ENCODE measurements at regions not wholly inside any gene's neighbourhood (a gene's known extent, or its start where the extent isn't known, plus 50 kb on each side); places are given as distances from the start of the nearest gene placed in this dataset.
"Not testable (repeated sequence)": the region's sequence is repeated elsewhere in the genome, so short reads cannot be mapped to it uniquely, and the experiment has no call there.

- Histone ChIP-seq H3K27me3 (ENCODE audit: insufficient read depth, low read length) (no peaks in the 10 kb centered on the region), H3K27ac (ENCODE audit: low read length) (no peak overlapping the region), H3K36me3 (ENCODE audit: insufficient read depth, low read depth, low read length) (no peaks in the 10 kb centered on the region), H3K4me1 (ENCODE audit: insufficient read depth, low read length) (peaks cover under 1% of the 10 kb centered on the region; the same call in 1 of the 2 replicates), H3K9me3 (ENCODE audit: insufficient read depth, low read depth, low read length) (peaks cover 10% of the 10 kb centered on the region), H3K4me3 (ENCODE audit: low read length) (no peak overlapping the region), H3K9ac (ENCODE audit: low read depth, low read length) (no peak overlapping the region)
Observed at GRCh38 chr7:145850636-145851035, 266.0 kb upstream of the CNTNAP2 start.

- H3K9me3 ChIP-seq (ENCODE audit: insufficient read depth, low read depth, low read length), result no peaks in the 10 kb centered on the region
Observed at GRCh38 chr7:145848691-145849090, 267.9 kb upstream of the CNTNAP2 start.

GRCh38 chr7:145845345-145845744, 271.3 kb upstream of the CNTNAP2 start:
- Histone ChIP-seq H3K27ac (ENCODE audit: low read length) (no peak overlapping the region), H3K36me3 (ENCODE audit: insufficient read depth, low read depth, low read length) (no peaks in the 10 kb centered on the region), H3K9ac (ENCODE audit: low read depth, low read length) (peak overlapping the region; percentile 39; the same call in 1 of the 2 replicates), H3K4me1 (ENCODE audit: insufficient read depth, low read length) (peaks cover 5% of the 10 kb centered on the region; the same call in 1 of the 2 replicates), H3K27me3 (ENCODE audit: insufficient read depth, low read length) (no peaks in the 10 kb centered on the region), H3K4me3 (ENCODE audit: low read length) (no peak overlapping the region), H3K9me3 (ENCODE audit: insufficient read depth, low read depth, low read length) (no peaks in the 10 kb centered on the region)

More at GRCh38 chr7:145848691-145849090, 267.9 kb upstream of the CNTNAP2 start:
- Histone ChIP-seq H3K27ac (ENCODE audit: low read length) (no peak overlapping the region), H3K9ac (ENCODE audit: low read depth, low read length) (no peak overlapping the region), H3K4me1 (ENCODE audit: insufficient read depth, low read length) (peaks cover 5% of the 10 kb centered on the region; the same call in 1 of the 2 replicates), H3K27me3 (ENCODE audit: insufficient read depth, low read length) (no peaks in the 10 kb centered on the region), H3K36me3 (ENCODE audit: insufficient read depth, low read depth, low read length) (no peaks in the 10 kb centered on the region), H3K4me3 (ENCODE audit: low read length) (no peak overlapping the region)

GRCh38 chr7:145839814-145840213, 276.8 kb upstream of the CNTNAP2 start:
- no peaks in the 10 kb centered on the region for H3K4me1 ChIP-seq (ENCODE audit: insufficient read depth, low read length)
- H3K9ac ChIP-seq (ENCODE audit: low read depth, low read length), result no peak overlapping the region
- H3K9me3 ChIP-seq (ENCODE audit: insufficient read depth, low read depth, low read length), result no peaks in the 10 kb centered on the region
- no peak overlapping the region for H3K4me3 ChIP-seq (ENCODE audit: low read length)
- no peak overlapping the region for H3K27ac ChIP-seq (ENCODE audit: low read length)
- no peaks in the 10 kb centered on the region for H3K36me3 ChIP-seq (ENCODE audit: insufficient read depth, low read depth, low read length)
- H3K27me3 ChIP-seq (ENCODE audit: insufficient read depth, low read length), result no peaks in the 10 kb centered on the region

GRCh38 chr7:145831616-145832206, 284.9 kb upstream of the CNTNAP2 start:
- no peak overlapping the region for H3K4me3 ChIP-seq (ENCODE audit: low read length)
- no peak overlapping the region for H3K9ac ChIP-seq (ENCODE audit: low read depth, low read length)
- no peaks in the 10 kb centered on the region for H3K27me3 ChIP-seq (ENCODE audit: insufficient read depth, low read length)
- no peaks in the 10 kb centered on the region for H3K4me1 ChIP-seq (ENCODE audit: insufficient read depth, low read length)
- H3K9me3 ChIP-seq (ENCODE audit: insufficient read depth, low read depth, low read length), result peaks cover 5% of the 10 kb centered on the region; the same call in 1 of the 2 replicates
- H3K36me3 ChIP-seq (ENCODE audit: insufficient read depth, low read depth, low read length), result no peaks in the 10 kb centered on the region
- no peak overlapping the region for H3K27ac ChIP-seq (ENCODE audit: low read length)

- Histone ChIP-seq H3K9me3 (ENCODE audit: insufficient read depth, low read depth, low read length) (no peaks in the 10 kb centered on the region), H3K4me3 (ENCODE audit: low read length) (no peak overlapping the region), H3K36me3 (ENCODE audit: insufficient read depth, low read depth, low read length) (no peaks in the 10 kb centered on the region), H3K27ac (ENCODE audit: low read length) (no peak overlapping the region), H3K9ac (ENCODE audit: low read depth, low read length) (no peak overlapping the region), H3K27me3 (ENCODE audit: insufficient read depth, low read length) (no peaks in the 10 kb centered on the region), H3K4me1 (ENCODE audit: insufficient read depth, low read length) (no peaks in the 10 kb centered on the region)
Observed at GRCh38 chr7:145817687-145818086, 298.9 kb upstream of the CNTNAP2 start.

- no peak overlapping the region for H3K4me3 ChIP-seq (ENCODE audit: low read length)
- H3K9ac ChIP-seq (ENCODE audit: low read depth, low read length), result no peak overlapping the region
- H3K27me3 ChIP-seq (ENCODE audit: insufficient read depth, low read length), result no peaks in the 10 kb centered on the region
- no peak overlapping the region for H3K27ac ChIP-seq (ENCODE audit: low read length)
- H3K4me1 ChIP-seq (ENCODE audit: insufficient read depth, low read length), result no peaks in the 10 kb centered on the region
- H3K36me3 ChIP-seq (ENCODE audit: insufficient read depth, low read depth, low read length), result no peaks in the 10 kb centered on the region
- no peaks in the 10 kb centered on the region for H3K9me3 ChIP-seq (ENCODE audit: insufficient read depth, low read depth, low read length)
Observed at GRCh38 chr7:145812218-145812617, 304.4 kb upstream of the CNTNAP2 start.

GRCh38 chr7:145805496-145805895, 311.1 kb upstream of the CNTNAP2 start:
- not testable (repeated sequence) for H3K27ac ChIP-seq (ENCODE audit: low read length); H3K4me3 ChIP-seq (ENCODE audit: low read length); H3K36me3 ChIP-seq (ENCODE audit: insufficient read depth, low read depth, low read length); H3K4me1 ChIP-seq (ENCODE audit: insufficient read depth, low read length); H3K27me3 ChIP-seq (ENCODE audit: insufficient read depth, low read length); H3K9me3 ChIP-seq (ENCODE audit: insufficient read depth, low read depth, low read length); H3K9ac ChIP-seq (ENCODE audit: low read depth, low read length)

GRCh38 chr7:145797507-145797906, 319.1 kb upstream of the CNTNAP2 start:
- Histone ChIP-seq H3K27me3 (ENCODE audit: insufficient read depth, low read length) (no peaks in the 10 kb centered on the region), H3K4me3 (ENCODE audit: low read length) (no peak overlapping the region), H3K27ac (ENCODE audit: low read length) (no peak overlapping the region), H3K4me1 (ENCODE audit: insufficient read depth, low read length) (no peaks in the 10 kb centered on the region), H3K9ac (ENCODE audit: low read depth, low read length) (no peak overlapping the region), H3K36me3 (ENCODE audit: insufficient read depth, low read depth, low read length) (no peaks in the 10 kb centered on the region), H3K9me3 (ENCODE audit: insufficient read depth, low read depth, low read length) (no peaks in the 10 kb centered on the region)

- Histone ChIP-seq H3K9ac (ENCODE audit: low read depth, low read length) (no peak overlapping the region), H3K9me3 (ENCODE audit: insufficient read depth, low read depth, low read length) (no peaks in the 10 kb centered on the region), H3K4me3 (ENCODE audit: low read length) (no peak overlapping the region), H3K4me1 (ENCODE audit: insufficient read depth, low read length) (no peaks in the 10 kb centered on the region), H3K27ac (ENCODE audit: low read length) (no peak overlapping the region), H3K36me3 (ENCODE audit: insufficient read depth, low read depth, low read length) (no peaks in the 10 kb centered on the region), H3K27me3 (ENCODE audit: insufficient read depth, low read length) (no peaks in the 10 kb centered on the region)
Observed at GRCh38 chr7:145795132-145795531, 321.5 kb upstream of the CNTNAP2 start.

GRCh38 chr7:145784809-145785780, 331.5 kb upstream of the CNTNAP2 start:
- Histone ChIP-seq H3K9ac (ENCODE audit: low read depth, low read length) (no peak overlapping the region), H3K27ac (ENCODE audit: low read length) (no peak overlapping the region), H3K4me3 (ENCODE audit: low read length) (no peak overlapping the region), H3K9me3 (ENCODE audit: insufficient read depth, low read depth, low read length) (no peaks in the 10 kb centered on the region), H3K36me3 (ENCODE audit: insufficient read depth, low read depth, low read length) (no peaks in the 10 kb centered on the region), H3K27me3 (ENCODE audit: insufficient read depth, low read length) (no peaks in the 10 kb centered on the region), H3K4me1 (ENCODE audit: insufficient read depth, low read length) (no peaks in the 10 kb centered on the region)

- H3K27me3 ChIP-seq (ENCODE audit: insufficient read depth, low read length); H3K36me3 ChIP-seq (ENCODE audit: insufficient read depth, low read depth, low read length); H3K4me3 ChIP-seq (ENCODE audit: low read length); H3K4me1 ChIP-seq (ENCODE audit: insufficient read depth, low read length); H3K9me3 ChIP-seq (ENCODE audit: insufficient read depth, low read depth, low read length); H3K9ac ChIP-seq (ENCODE audit: low read depth, low read length); H3K27ac ChIP-seq (ENCODE audit: low read length): not testable (repeated sequence)
Observed at GRCh38 chr7:145781388-145781787, 335.2 kb upstream of the CNTNAP2 start.
